Fibroblast of the aortic adventitia (primary cell): ENCODE measurements at regions not wholly inside any gene's neighbourhood (a gene's known extent, or its start where the extent isn't known, plus 50 kb on each side); places are given as distances from the start of the nearest gene placed in this dataset.

ENCODE experiments used
- DNase-seq: peaks from one replicate; pipeline ENCODE4 v3.0.0-alpha.2; 2010; ENCODE audit warnings: low read depth
- H3K4me3 ChIP-seq: 2 replicates; pipeline ENCODE4 v1.5.1; 2011; ENCODE audit warnings: low read depth, mild to moderate bottlenecking, control low read depth, low read length, moderate library complexity
- TF ChIP-seq, protein P1 (sequence below): IDR thresholded peaks from 2 replicates; pipeline ENCODE4 v1.5.1; 2011; ENCODE audit warnings: mild to moderate bottlenecking, low read length, control low read depth, inconsistent platforms; ENCODE audit not compliant: insufficient read depth

DNA sequence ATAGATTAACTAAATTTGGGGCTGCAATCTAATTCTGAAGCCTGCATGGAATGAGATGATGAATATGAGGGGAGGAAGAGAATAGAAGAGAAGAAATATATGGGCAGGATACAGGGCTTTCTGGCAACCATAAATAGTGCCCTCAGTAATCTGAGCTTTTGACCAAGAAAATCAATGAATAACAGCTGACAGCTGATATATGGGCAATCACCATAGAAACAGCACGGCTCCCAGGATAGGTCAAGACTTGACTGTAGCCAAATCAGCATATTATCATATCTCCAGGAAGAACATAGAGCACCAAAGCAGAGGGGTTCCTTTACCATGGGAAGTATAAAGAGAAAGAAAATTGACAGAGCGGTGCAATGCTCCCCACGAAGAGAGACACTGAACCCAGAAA, 643.8 kb upstream of the TENM4 start:
- no peak overlapping the region for H3K4me3 ChIP-seq
- no peak for DNase-seq
- TF ChIP-seq, protein P1, sequence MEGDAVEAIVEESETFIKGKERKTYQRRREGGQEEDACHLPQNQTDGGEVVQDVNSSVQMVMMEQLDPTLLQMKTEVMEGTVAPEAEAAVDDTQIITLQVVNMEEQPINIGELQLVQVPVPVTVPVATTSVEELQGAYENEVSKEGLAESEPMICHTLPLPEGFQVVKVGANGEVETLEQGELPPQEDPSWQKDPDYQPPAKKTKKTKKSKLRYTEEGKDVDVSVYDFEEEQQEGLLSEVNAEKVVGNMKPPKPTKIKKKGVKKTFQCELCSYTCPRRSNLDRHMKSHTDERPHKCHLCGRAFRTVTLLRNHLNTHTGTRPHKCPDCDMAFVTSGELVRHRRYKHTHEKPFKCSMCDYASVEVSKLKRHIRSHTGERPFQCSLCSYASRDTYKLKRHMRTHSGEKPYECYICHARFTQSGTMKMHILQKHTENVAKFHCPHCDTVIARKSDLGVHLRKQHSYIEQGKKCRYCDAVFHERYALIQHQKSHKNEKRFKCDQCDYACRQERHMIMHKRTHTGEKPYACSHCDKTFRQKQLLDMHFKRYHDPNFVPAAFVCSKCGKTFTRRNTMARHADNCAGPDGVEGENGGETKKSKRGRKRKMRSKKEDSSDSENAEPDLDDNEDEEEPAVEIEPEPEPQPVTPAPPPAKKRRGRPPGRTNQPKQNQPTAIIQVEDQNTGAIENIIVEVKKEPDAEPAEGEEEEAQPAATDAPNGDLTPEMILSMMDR, result no peak

DNA sequence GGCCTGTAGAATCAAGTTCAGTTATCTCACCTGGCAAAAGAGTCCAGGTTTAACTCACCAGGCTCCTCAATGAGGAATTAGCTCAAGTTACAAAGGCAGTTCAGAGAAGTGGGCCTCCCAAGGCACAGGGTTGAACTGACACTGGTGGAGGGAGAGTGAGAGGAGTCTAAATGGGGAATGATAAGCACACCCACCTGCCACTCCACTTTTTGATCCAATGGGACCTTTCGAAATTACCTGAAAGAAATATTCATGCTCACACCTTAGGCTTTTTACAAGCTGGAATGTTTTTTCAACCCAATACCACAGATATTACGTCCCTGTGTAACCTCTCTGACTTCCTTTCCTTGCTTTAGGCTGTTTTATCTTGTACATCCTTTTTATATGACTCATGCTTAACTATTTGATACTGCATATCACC, 642.7 kb upstream of the TENM4 start:
- no peak for DNase-seq
- TF ChIP-seq, protein P1, result no peak
- H3K4me3 ChIP-seq, result no peak overlapping the region

DNA sequence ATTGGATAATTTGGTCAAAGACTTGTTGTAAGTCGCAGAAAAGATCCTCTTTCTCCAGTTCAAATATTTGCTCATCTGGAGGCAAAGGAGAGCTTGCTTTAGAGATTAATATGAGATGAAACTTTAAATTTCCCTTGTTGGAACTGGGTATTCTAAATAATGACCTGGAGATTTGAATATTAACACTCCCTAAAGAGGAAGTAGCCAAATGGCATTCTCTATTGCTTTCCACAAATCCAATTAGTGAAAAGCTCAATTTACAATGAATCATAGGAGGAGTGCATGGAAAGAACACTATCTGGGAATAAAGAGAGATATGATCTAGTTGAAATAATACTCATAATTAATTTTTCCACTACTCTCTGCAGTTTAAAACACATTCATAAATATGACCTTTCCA, 641.6 kb upstream of the TENM4 start:
- no peak for DNase-seq
- TF ChIP-seq, protein P1, result no peak
- no peak overlapping the region for H3K4me3 ChIP-seq

DNA sequence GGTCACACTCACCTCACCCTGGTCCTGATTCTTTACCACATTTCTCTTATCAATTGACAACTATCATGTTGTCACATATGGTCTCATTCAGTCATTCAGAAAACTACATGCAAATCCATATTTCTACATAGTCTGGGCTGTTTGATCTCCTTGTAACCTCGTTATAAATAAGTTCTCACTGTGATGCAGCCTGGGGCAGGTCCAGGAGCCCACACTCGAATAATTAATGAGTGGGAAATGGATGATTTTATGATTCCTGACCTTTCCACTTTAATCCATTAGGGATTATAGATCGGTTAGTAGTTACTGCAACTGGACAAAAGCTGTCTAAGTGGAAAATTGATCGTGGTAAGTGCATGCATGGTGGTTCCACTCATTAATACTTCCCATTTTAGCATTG, 636.3 kb upstream of the TENM4 start:
- DNase-seq, result no peak
- TF ChIP-seq, protein P1, result no peak
- H3K4me3 ChIP-seq, result no peak overlapping the region

DNA sequence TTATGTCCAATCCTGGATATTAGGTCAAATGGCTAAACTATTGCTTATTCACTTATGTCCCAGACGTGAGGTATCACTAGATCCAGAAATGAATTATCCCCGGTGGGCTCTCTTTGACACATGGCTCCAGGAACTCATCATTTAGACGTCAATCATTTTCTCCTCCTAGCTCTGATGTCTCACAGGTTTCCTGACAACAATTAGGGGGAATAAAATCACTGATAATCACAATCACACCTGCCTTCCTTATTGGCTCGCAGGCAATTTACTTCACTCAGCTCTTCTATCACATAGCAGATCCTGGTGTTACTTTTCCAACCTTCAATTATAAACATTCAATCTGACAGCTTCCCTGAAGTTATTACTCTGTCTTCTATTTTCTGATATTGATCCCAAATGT, 634.0 kb upstream of the TENM4 start:
- H3K4me3 ChIP-seq, result no peak overlapping the region
- TF ChIP-seq, protein P1, result no peak
- DNase-seq, result no peak

DNA sequence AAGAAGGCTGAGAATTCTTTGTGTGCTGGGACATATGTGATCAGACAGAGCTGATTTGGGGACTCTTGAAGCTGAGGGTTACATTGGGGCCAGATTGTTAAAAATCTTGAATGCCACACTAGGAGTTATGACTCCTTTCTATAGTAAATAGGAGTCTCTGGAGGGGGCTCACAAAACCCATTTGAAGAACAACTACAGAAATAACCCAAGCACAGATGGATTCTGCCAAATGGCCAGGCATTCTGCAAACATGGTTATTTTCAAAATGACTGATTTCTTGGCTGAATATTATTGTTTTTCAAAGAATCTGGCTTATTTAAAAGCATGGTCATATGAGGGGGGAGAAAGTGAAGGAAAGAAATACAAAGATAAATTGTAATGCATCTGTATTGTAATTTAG, 625.5 kb upstream of the TENM4 start:
- TF ChIP-seq, protein P1, result no peak

DNA sequence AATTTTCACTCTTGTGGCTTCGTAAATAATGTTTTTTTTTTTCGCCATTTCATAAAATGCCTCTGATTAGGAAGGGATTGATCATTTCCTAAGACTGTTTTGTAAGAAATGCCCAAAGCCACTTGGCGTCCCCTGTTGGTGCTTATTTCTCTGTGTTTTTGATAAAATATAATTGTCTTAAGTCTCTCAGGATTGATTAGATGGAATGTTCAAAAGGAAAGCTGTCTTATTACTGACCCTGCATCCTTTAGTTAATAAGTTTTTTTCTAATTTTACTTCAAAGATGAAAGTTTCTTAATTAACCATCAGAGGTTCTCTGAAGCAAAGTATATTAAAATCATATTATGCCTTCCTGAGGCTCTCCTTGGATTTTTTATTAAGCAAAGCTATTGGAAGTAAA, 624.3 kb upstream of the TENM4 start:
- DNase-seq, result no peak
- TF ChIP-seq, protein P1, result no peak
- H3K4me3 ChIP-seq, result no peak overlapping the region

More for the DNA sequence above, 625.5 kb upstream of the TENM4 start:
- no peak overlapping the region for H3K4me3 ChIP-seq
- DNase-seq, result no peak
